Naive thymus-derived CD4-positive, alpha-beta T cell (primary cell): ENCODE measurements at regions not wholly inside any gene's neighbourhood (a gene's known extent, or its start where the extent isn't known, plus 50 kb on each side); places are given as distances from the start of the nearest gene placed in this dataset.

Experiments used
- ATAC-seq: fragments of 150-1000 bp; cut with Tn5 transposase; 2 replicates; pipeline ENCODE4 v1.10.0; 2021; ENCODE audit warnings: mild to moderate bottlenecking, moderate library complexity
- CTCF ChIA-PET: fragments of 350-600 bp; sonication (Branson Sonifier 250); formaldehyde crosslinking; loops from one replicate; lab custom pipeline; 2021; ENCODE audit warnings: antibody characterized with exemption; lab: Charles Lee
- POLR2A ChIA-PET: fragments of 350-600 bp; sonication (Branson Sonifier 250); formaldehyde crosslinking; loops from one replicate; lab custom pipeline; 2021; ENCODE audit warnings: antibody characterized with exemption, inconsistent platforms; lab: Charles Lee
- DNase-seq, 9 donors: peaks; one replicate each; pipeline versions ENCODE4 v3.0.0 to v3.0.0-alpha.2; 2020 to 2022; ENCODE audit warnings: mixed read lengths in 1 of 9
- H3K27ac ChIP-seq: one replicate; pipeline ENCODE4 v1.7.0; 2013; ENCODE audit warnings: mild to moderate bottlenecking, low read depth, low read length, moderate library complexity
- H3K27me3 ChIP-seq, 2 donors: one replicate each; pipeline ENCODE4 v1.7.0; 2013; ENCODE audit warnings: low read length in 2 of 2, mild to moderate bottlenecking in 2 of 2, moderate library complexity in 2 of 2; ENCODE audit not compliant: control insufficient read depth in 2 of 2, insufficient read depth in 2 of 2
- H3K36me3 ChIP-seq, 3 experiments: 1 replicate in 2 of 3; 2 replicates in 1 of 3; pipeline ENCODE4 v1.7.0; 2013; ENCODE audit warnings: low read length in 3 of 3, mild to moderate bottlenecking in 3 of 3, moderate library complexity in 1 of 3; ENCODE audit not compliant: insufficient read depth in 3 of 3, control insufficient read depth in 2 of 3
- H3K4me1 ChIP-seq, 2 donors: one replicate each; pipeline ENCODE4 v1.7.0; 2013; ENCODE audit warnings: low read length in 2 of 2, mild to moderate bottlenecking in 2 of 2, moderate library complexity in 1 of 2; ENCODE audit not compliant: control insufficient read depth in 2 of 2, insufficient read depth in 2 of 2
- H3K4me3 ChIP-seq: 2 replicates; pipeline ENCODE4 v1.7.0; 2013; ENCODE audit warnings: mild to moderate bottlenecking, low read length
- H3K9me3 ChIP-seq, 3 experiments: 1 replicate in 2 of 3; 2 replicates in 1 of 3; pipeline ENCODE4 v1.7.0; 2013; ENCODE audit warnings: low read length in 3 of 3; ENCODE audit not compliant: control insufficient read depth in 2 of 3
- H3K27ac Mint-ChIP-seq, 9 donors: one replicate each; pipeline ENCODE4 v1.8.0; 2020 to 2022; ENCODE audit warnings: mixed read lengths in 9 of 9, mild to moderate bottlenecking in 8 of 9, moderate library complexity in 5 of 9, inconsistent platforms in 2 of 9
- H3K27me3 Mint-ChIP-seq, 5 donors: one replicate each; pipeline ENCODE4 v1.8.0; 2021 to 2022; ENCODE audit warnings: mixed read lengths in 5 of 5, mild to moderate bottlenecking in 1 of 5
- H3K36me3 Mint-ChIP-seq, 5 donors: one replicate each; pipeline ENCODE4 v1.8.0; 2020 to 2022; ENCODE audit warnings: mixed read lengths in 5 of 5, mild to moderate bottlenecking in 3 of 5, inconsistent platforms in 1 of 5
- H3K4me1 Mint-ChIP-seq, 7 donors: one replicate each; pipeline ENCODE4 v1.8.0; 2020 to 2022; ENCODE audit warnings: mixed read lengths in 7 of 7, mild to moderate bottlenecking in 3 of 7, inconsistent platforms in 1 of 7
- H3K4me3 Mint-ChIP-seq, 10 donors: one replicate each; pipeline ENCODE4 v1.8.0; 2020 to 2022; ENCODE audit warnings: mild to moderate bottlenecking in 10 of 10, mixed read lengths in 10 of 10, moderate library complexity in 6 of 10, inconsistent platforms in 2 of 10
- H3K9me3 Mint-ChIP-seq, 11 donors: one replicate each; pipeline ENCODE4 v1.8.0; 2020 to 2022; ENCODE audit warnings: mixed read lengths in 11 of 11, mild to moderate bottlenecking in 4 of 11, inconsistent platforms in 1 of 11, moderate library complexity in 1 of 11
- intact Hi-C, 2 donors: fragments of 100-400 bp; cut with micrococcal nuclease; formaldehyde crosslinking; loops; one replicate each; pipeline ENCODE4 v1.15.1; 2023

- DNase-seq (no peak), ATAC-seq (no peak)
- H3K27me3 Mint-ChIP-seq: no peaks in the 10 kb centered on the region
- no peak overlapping the region for H3K27ac Mint-ChIP-seq
- intact Hi-C loops: no loop called here
- ChIA-PET CTCF (no interaction called here), POLR2A (no interaction called here)
- no peak overlapping the region for H3K27ac ChIP-seq
- no peaks in the 10 kb centered on the region for H3K4me1 Mint-ChIP-seq
- no peak overlapping the region for H3K4me3 ChIP-seq
- no peaks in the 10 kb centered on the region for H3K36me3 Mint-ChIP-seq
- H3K9me3 ChIP-seq: no peaks in the 10 kb centered on the region
- no peaks in the 10 kb centered on the region for H3K36me3 ChIP-seq
- H3K9me3 Mint-ChIP-seq: peaks cover 0 to 7% (median 0%) of the 10 kb centered on the region in 11 donors
- peaks cover 0 to 4% of the 10 kb centered on the region in 2 donors for H3K27me3 ChIP-seq
- H3K4me3 Mint-ChIP-seq: no peak overlapping the region
- H3K4me1 ChIP-seq: no peaks in the 10 kb centered on the region
These were observed 164.8 kb upstream of the PITX2 start for GRCh38 chr4:110787707-110788106.

DNA sequence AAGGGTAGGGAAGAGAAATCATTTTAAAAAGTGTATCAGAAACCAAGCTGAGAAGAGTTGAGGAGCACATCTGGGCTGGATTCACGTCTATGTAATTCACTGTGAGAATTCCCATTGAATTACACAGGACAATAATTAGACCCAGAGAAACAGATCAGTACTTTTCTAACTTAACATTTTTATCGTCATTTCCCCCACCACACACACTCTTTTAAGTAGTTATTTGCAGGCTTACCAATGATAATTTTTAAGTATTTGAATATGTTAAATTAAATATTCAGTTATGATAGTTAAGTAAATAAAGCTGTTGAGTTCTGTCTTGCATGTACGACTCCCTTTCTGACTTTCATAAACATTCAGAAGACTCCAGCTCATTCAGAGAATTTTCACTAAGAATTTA lies 165.4 kb upstream of the PITX2 start:
- Histone ChIP-seq H3K36me3 (no peaks in the 10 kb centered on the region), H3K27ac (no peak overlapping the region), H3K4me3 (no peak overlapping the region), H3K4me1 (no peaks in the 10 kb centered on the region), H3K9me3 (no peaks in the 10 kb centered on the region), H3K27me3 (peaks cover 0 to 4% of the 10 kb centered on the region in 2 donors)
- Mint-ChIP-seq H3K36me3 (no peaks in the 10 kb centered on the region), H3K4me1 (no peaks in the 10 kb centered on the region), H3K4me3 (no peak overlapping the region), H3K27ac (no peak overlapping the region), H3K27me3 (no peaks in the 10 kb centered on the region), H3K9me3 (peaks cover 0 to 7% (median 0%) of the 10 kb centered on the region in 11 donors)
- CTCF ChIA-PET: no interaction called here
- POLR2A ChIA-PET: no interaction called here
- intact Hi-C loops: no loop called here
- no peak for DNase-seq
- ATAC-seq: no peak

- Histone ChIP-seq H3K27me3 (no peaks in the 10 kb centered on the region), H3K27ac (no peak overlapping the region), H3K9me3 (no peaks in the 10 kb centered on the region), H3K4me3 (no peak overlapping the region), H3K36me3 (no peaks in the 10 kb centered on the region), H3K4me1 (no peaks in the 10 kb centered on the region)
- no peak overlapping the region for H3K27ac Mint-ChIP-seq
- no peaks in the 10 kb centered on the region for H3K4me1 Mint-ChIP-seq
- CTCF ChIA-PET: no interaction called here
- intact Hi-C loops: no loop called here
- DNase-seq (no peak), ATAC-seq (no peak)
- no peaks in the 10 kb centered on the region for H3K27me3 Mint-ChIP-seq
- H3K9me3 Mint-ChIP-seq: peaks cover 0 to 7% (median 0%) of the 10 kb centered on the region in 11 donors
- no peak overlapping the region for H3K4me3 Mint-ChIP-seq
- POLR2A ChIA-PET: no interaction called here
- no peaks in the 10 kb centered on the region for H3K36me3 Mint-ChIP-seq
These were observed 169.2 kb upstream of the PITX2 start for GRCh38 chr4:110792036-110792435.

GRCh38 chr4:110793381-110793801 lies 170.5 kb upstream of the PITX2 start:
- ChIA-PET CTCF (no interaction called here), POLR2A (no interaction called here)
- H3K4me3 ChIP-seq: no peak overlapping the region
- Mint-ChIP-seq H3K4me1 (no peaks in the 10 kb centered on the region), H3K4me3 (no peak overlapping the region), H3K9me3 (peaks cover 0 to 7% (median 0%) of the 10 kb centered on the region in 11 donors), H3K36me3 (no peaks in the 10 kb centered on the region), H3K27me3 (no peaks in the 10 kb centered on the region), H3K27ac (no peak overlapping the region)
- H3K27ac ChIP-seq: no peak overlapping the region
- no peaks in the 10 kb centered on the region for H3K36me3 ChIP-seq
- no peaks in the 10 kb centered on the region for H3K27me3 ChIP-seq
- H3K4me1 ChIP-seq: no peaks in the 10 kb centered on the region
- DNase-seq (no peak), ATAC-seq (no peak)
- no peaks in the 10 kb centered on the region for H3K9me3 ChIP-seq
- intact Hi-C loops: no loop called here

DNA sequence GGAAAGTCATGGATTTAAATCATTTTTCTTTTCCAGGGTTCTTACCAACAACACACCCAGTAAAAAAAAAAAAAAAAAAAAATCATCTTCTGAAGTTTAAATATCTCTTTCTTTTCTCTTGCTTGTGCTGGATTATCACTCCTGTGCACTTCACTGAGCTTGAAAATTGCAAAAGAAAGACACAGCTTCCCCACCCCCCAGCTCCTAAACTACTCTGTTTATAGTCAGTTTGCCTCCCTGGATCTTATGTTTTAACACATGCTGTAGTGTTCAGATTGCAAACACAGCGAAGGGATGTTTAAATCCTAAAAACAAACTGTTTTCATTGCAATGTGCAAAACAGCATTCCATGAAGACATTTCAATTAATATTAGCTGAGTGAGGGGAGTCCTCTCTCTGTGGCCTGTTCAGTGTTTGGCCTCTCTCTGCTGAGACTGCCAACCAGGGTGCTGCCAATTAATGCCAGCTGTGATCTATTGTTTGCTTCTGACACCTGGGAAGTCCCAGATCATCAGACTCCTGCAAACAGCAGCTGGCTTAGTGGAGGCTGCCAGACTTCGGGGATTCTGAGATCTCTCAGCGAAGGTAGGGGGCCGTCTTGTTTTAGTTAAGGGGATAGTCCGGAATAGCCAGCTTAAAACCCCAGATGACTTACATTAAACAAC lies 171.1 kb upstream of the PITX2 start:
- Mint-ChIP-seq H3K27me3 (peaks cover 0 to 4% (median 0%) of the 10 kb centered on the region in 5 donors), H3K9me3 (peaks cover 0 to 5% (median 0%) of the 10 kb centered on the region in 11 donors), H3K27ac (no peak overlapping the region), H3K4me1 (no peaks in the 10 kb centered on the region), H3K36me3 (no peaks in the 10 kb centered on the region), H3K4me3 (no peak overlapping the region)
- POLR2A ChIA-PET: no interaction called here
- H3K27me3 ChIP-seq: no peaks in the 10 kb centered on the region
- intact Hi-C loops: no loop called here
- H3K4me1 ChIP-seq: no peaks in the 10 kb centered on the region
- H3K36me3 ChIP-seq: no peaks in the 10 kb centered on the region
- H3K9me3 ChIP-seq: no peaks in the 10 kb centered on the region
- H3K27ac ChIP-seq: no peak overlapping the region
- no peak overlapping the region for H3K4me3 ChIP-seq
- ATAC-seq: no peak
- CTCF ChIA-PET: no interaction called here
- no peak for DNase-seq

GRCh38 chr4:110795971-110796370 lies 173.1 kb upstream of the PITX2 start:
- Histone ChIP-seq H3K36me3 (no peaks in the 10 kb centered on the region), H3K4me1 (no peaks in the 10 kb centered on the region), H3K27me3 (no peaks in the 10 kb centered on the region), H3K27ac (no peak overlapping the region), H3K9me3 (no peaks in the 10 kb centered on the region), H3K4me3 (no peak overlapping the region)
- peaks cover 0 to 4% (median 2%) of the 10 kb centered on the region in 5 donors for H3K27me3 Mint-ChIP-seq
- DNase-seq: no peak
- H3K4me1 Mint-ChIP-seq: no peaks in the 10 kb centered on the region
- peaks cover 0 to 5% (median 0%) of the 10 kb centered on the region in 11 donors for H3K9me3 Mint-ChIP-seq
- ATAC-seq: no peak
- CTCF ChIA-PET: no interaction called here
- H3K4me3 Mint-ChIP-seq: no peak overlapping the region
- no peak overlapping the region for H3K27ac Mint-ChIP-seq
- intact Hi-C loops: no loop called here
- POLR2A ChIA-PET: no interaction called here
- H3K36me3 Mint-ChIP-seq: no peaks in the 10 kb centered on the region

DNA sequence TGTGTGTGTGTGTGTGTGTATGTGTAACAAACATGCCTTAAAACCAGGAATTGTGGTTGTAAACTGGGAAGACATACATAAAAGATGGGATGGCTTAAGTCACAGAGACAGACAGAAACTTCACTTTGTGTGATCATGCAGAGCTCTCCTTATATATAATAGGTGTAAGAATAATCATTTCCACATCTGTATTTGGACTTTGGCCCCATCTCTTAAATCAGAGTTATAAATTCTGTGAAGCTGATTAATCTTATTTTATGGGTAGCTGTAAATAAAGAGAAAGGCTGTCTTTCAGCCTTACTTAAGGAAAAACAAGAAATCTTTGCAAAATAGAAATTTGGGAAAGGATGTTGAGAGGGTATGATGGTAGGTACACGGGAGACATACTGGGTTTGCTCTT lies 174.6 kb upstream of the PITX2 start:
- Histone ChIP-seq H3K27ac (no peak overlapping the region), H3K27me3 (no peaks in the 10 kb centered on the region), H3K9me3 (no peaks in the 10 kb centered on the region), H3K4me1 (no peaks in the 10 kb centered on the region), H3K36me3 (no peaks in the 10 kb centered on the region), H3K4me3 (no peak overlapping the region)
- Mint-ChIP-seq H3K4me3 (no peak overlapping the region), H3K27me3 (peaks cover 0 to 4% (median 2%) of the 10 kb centered on the region in 5 donors), H3K4me1 (no peaks in the 10 kb centered on the region), H3K27ac (no peak overlapping the region), H3K9me3 (peaks cover 0 to 5% (median 0%) of the 10 kb centered on the region in 11 donors), H3K36me3 (no peaks in the 10 kb centered on the region)
- ChIA-PET POLR2A (no interaction called here), CTCF (no interaction called here)
- ATAC-seq (no peak), DNase-seq (no peak)
- intact Hi-C loops: no loop called here
